ENCODE measurements at regions not wholly inside any gene's neighbourhood (a gene's known extent, or its start where the extent isn't known, plus 50 kb on each side); places are given as distances from the start of the nearest gene placed in this dataset.

GRCh38 chr5:24849210-24849609, 204.4 kb upstream of the CDH10 start:
- no peak overlapping the region for H4K5ac ChIP-seq (ENCODE audit: insufficient read length, low read depth, low read length)
- H3K18ac ChIP-seq (ENCODE audit: extremely low read depth, low read length), result no peak overlapping the region
- no peak overlapping the region for H3K4me3 ChIP-seq (ENCODE audit: extremely low read depth in 1 of 4, insufficient read depth in 2 of 4, low read depth in 3 of 4, low read length in 4 of 4)
- no peak overlapping the region for H3K14ac ChIP-seq (ENCODE audit: insufficient read length)
- H2BK15ac ChIP-seq (ENCODE audit: low read length), result no peak overlapping the region
- no peaks in the 10 kb centered on the region for H4K20me1 ChIP-seq (replicated peaks in 1 of 2; ENCODE audit: control insufficient read depth in 1 of 2, insufficient read depth in 2 of 2, low read length in 2 of 2)
- H3K27me3 ChIP-seq (replicated peaks in 1 of 4; ENCODE audit: control insufficient read depth in 3 of 4, extremely low read depth in 1 of 4, insufficient read depth in 3 of 4, low read length in 3 of 4), result no peaks in the 10 kb centered on the region
- no peaks in the 10 kb centered on the region for H3K79me1 ChIP-seq (ENCODE audit: low read depth, low read length)
- no peaks in the 10 kb centered on the region for H3K9me3 ChIP-seq (ENCODE audit: insufficient read depth in 2 of 2, low read depth in 1 of 2, low read length in 1 of 2)
- no peak overlapping the region for H3K23ac ChIP-seq (ENCODE audit: insufficient read length)
- H2AFZ ChIP-seq (ENCODE audit: low read length), result no peak overlapping the region
- no peak overlapping the region for H2BK5ac ChIP-seq (ENCODE audit: low read depth, low read length)
- no peak overlapping the region for H3K4ac ChIP-seq (replicated peaks; ENCODE audit: insufficient read length, low read depth, low read length)
- no peak overlapping the region for H2AK5ac ChIP-seq (ENCODE audit: low read depth, low read length)
- H3K23me2 ChIP-seq (ENCODE audit: low read depth, low read length), result no peaks in the 10 kb centered on the region
- H3K79me2 ChIP-seq (ENCODE audit: control insufficient read depth in 1 of 2, insufficient read depth in 2 of 2, low read length in 2 of 2), result no peaks in the 10 kb centered on the region
- no peak overlapping the region for H2BK12ac ChIP-seq (ENCODE audit: low read depth, low read length)
- peaks cover 0 to 8% (median under 1%) of the 10 kb centered on the region in 4 experiments; a peak in 1 of 7 replicates for H3K4me1 ChIP-seq (replicated peaks in 1 of 4; ENCODE audit: control insufficient read depth in 3 of 4, insufficient read depth in 4 of 4, low read length in 3 of 4)
- DNase-seq (ENCODE audit: low read depth in 1 of 2, low spot score in 2 of 2) (no peak), FAIRE-seq (no peak)
- no peak overlapping the region for H4K8ac ChIP-seq (ENCODE audit: extremely low read depth, insufficient read depth, low read length)
- 61% methylated on average over 1 of the region's 1 CpG; no CpG with 5 or more reads in 1 of the 2 experiments for WGBS, 2 experiments (ENCODE audit: extremely low coverage in 1 of 2, insufficient coverage in 1 of 2, insufficient read length in 1 of 2, insufficient replicate concordance in 2 of 2, low coverage in 1 of 2, low lambda C conversion rate in 2 of 2, missing lambda C conversion rate in 1 of 2)
- H2BK120ac ChIP-seq (replicated peaks; ENCODE audit: low read depth, low read length), result no peak overlapping the region
- no peak overlapping the region for H3K9ac ChIP-seq (replicated peaks in 1 of 4; ENCODE audit: extremely low read depth in 1 of 4, low read depth in 3 of 4, low read length in 3 of 4)
- ChIA-PET CTCF (ENCODE audit: partially characterized antibody) (interaction anchor here (0.6 kb wide), 1 partner anchor 315 kb away, joined by 3 read pairs; no protein-coding TSS in a partner anchor), POLR2A (ENCODE audit: partially characterized antibody) (interaction anchor here (0.6 kb wide), 1 partner anchor 16 kb away, joined by 3 read pairs; no protein-coding TSS in a partner anchor)
- TF ChIP-seq RAD21 (IDR thresholded peaks at IDR 0.05 in 1 of 2, conservative IDR thresholded peaks at IDR 0.05 in 1 of 2; ENCODE audit: low read depth in 2 of 2, low read length in 2 of 2), result no peak
- TF ChIP-seq CBX5 (IDR thresholded peaks at IDR 0.05; ENCODE audit: low read depth, low read length), result no peak
- no peak for TF ChIP-seq HDAC2 (IDR thresholded peaks at IDR 0.05; ENCODE audit: borderline replicate concordance in 1 of 2, low read depth in 2 of 2, low read length in 2 of 2)
- no peak for TF ChIP-seq CEBPB (IDR thresholded peaks at IDR 0.05; ENCODE audit: low read depth, low read length)
- H3K56ac ChIP-seq (replicated peaks; ENCODE audit: insufficient read length, low read depth, low read length), result no peak overlapping the region
- H3K4me2 ChIP-seq (ENCODE audit: insufficient read depth in 1 of 2, low read depth in 2 of 2, low read length in 2 of 2), result 0 out of 4 replicates have a peak overlapping the region, but pooled peaks of 1 of the 2 experiments have one; percentile 13
- no peak overlapping the region for H4K91ac ChIP-seq (replicated peaks; ENCODE audit: insufficient read length, low read length)
- no peak overlapping the region for H3K27ac ChIP-seq (ENCODE audit: low read depth, low read length)
- H2BK20ac ChIP-seq (ENCODE audit: low read length), result no peak overlapping the region
- no peaks in the 10 kb centered on the region; a peak in 1 of 8 replicates for H3K36me3 ChIP-seq (ENCODE audit: control insufficient read depth in 2 of 4, insufficient read depth in 4 of 4, low read length in 3 of 4)

All from H1 (cell line).